NCI-H1694 treated with DMSO at 0.1 percent for 48 hours (cell line): ENCODE measurements at regions not wholly inside any gene's neighbourhood (a gene's known extent, or its start where the extent isn't known, plus 50 kb on each side); places are given as distances from the start of the nearest gene placed in this dataset.

Source experiments
- DNase-seq: peaks from one replicate; lab custom pipeline; 2025; lab: John Stamatoyannopoulos, UW

DNA sequence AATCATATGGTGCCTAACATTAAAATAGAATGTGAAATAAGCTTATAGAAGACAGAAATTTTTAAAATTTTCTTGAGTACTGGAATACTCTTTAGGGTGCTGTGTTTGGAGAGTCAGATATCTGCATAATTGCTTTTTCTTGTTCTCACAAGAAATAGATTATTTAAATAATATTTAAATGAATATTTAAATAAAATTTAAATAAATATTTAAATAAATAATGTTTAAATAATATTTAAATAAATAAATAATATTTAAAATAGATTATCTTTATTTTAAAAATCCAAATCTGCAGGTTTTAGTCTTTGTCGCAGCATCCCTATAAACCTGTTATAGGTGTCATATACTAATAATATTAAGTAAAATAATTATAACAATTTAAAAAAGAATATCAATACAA is 1589.4 kb downstream of the MAT2B start:
- no peak for DNase-seq

- DNase-seq = no peak
These were observed 1596.3 kb downstream of the MAT2B start for GRCh38 chr5:165101709-165102108.

DNA sequence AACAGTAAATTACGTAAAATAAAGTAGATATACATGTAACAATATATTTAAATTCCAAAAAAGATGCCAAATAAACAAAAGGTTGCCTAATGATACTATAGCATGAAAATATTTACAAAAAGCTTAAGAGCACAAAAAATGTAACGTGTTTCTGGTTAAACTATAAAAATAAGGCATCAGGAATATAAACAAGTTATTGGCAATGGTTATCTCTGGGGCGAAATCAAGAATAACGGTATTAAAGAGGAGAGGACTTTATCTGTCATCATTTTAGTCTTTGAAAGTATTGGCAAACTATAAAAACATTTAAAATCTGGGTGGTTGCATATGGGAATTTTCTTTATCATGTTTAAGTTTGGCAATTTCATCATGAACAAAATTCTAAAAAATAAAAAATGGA is 1599.2 kb downstream of the MAT2B start:
- DNase-seq = no peak

- no peak for DNase-seq
These were observed 1603.4 kb downstream of the MAT2B start for GRCh38 chr5:165108809-165109208.

DNA sequence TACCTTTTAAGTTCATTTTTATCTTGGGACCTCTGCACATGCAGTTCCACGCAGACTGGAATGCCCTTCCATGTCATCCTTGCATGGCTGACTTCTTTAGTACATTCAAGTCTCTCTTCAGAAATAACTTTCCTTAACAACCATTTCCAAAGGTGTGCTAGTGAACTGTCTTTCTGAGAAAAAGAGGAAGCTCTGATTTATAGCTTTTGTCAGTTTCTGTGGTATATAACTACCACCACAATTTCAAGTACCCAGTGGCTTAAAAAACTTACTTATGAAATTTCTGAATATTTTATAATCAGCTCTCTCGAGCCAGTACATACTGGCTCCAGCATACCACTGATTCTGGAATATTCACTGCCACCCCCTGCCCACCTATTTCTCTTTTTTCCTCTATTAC is 1613.8 kb downstream of the MAT2B start:
- no peak for DNase-seq

GRCh38 chr5:165126598-165126997 is 1621.2 kb downstream of the MAT2B start:
- DNase-seq = no peak

GRCh38 chr5:165127941-165128340 is 1622.5 kb downstream of the MAT2B start:
- no peak for DNase-seq

DNA sequence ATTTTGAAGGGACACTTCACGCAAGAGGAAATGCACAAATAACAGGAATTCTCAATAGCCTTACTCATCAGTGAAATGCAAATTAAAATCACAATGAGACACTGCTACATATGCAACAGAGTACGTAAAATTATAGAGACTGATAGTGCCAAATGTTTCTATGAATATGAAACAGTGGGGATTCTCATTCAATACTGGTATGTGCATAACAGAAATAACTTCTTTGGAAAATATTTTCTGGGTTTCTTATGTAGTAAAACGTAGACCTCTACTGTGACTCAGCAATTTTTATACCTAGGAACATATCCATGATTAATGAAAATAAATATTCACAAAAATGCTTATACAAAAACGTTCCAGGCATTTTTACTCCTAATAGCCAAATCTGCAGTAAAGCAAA is 1625.2 kb downstream of the MAT2B start:
- no peak for DNase-seq

DNA sequence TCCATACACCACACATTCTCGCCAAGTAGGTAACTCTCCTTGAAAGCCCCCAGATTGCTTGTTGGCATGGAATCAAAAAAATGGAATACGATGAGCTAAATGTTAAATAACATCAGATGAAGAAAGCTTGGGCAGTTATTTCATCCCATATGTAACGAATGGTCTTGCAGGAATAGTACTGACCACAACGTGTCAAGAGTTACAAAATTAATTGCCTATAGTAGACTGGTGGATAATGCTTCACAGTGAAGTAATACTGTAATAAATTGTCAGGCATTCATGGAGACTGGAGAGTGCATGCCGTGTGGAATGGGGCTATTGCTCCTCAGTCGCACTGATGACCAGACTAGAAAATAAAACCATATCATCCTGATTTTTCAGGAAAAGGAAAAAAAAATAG is 1628.7 kb downstream of the MAT2B start:
- no peak for DNase-seq

DNA sequence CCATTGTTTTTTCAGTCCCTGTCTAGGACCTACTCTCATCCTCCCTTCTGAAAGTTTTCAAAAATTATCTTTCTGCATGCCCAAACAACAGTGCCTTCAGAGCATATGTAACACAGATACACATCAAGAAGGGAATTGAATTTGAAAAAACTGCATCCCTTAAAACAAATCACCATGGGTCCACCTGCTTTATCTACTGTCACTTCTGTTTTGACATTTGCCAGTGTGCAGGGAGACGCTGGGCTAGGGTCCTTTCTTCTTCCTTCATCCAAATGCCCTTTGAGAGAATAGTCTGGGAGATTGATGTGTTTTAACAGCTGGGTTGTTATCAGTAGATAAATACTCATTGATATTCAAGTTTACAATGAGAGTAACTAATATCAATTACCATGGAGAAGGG is 1630.1 kb downstream of the MAT2B start:
- DNase-seq = no peak

DNA sequence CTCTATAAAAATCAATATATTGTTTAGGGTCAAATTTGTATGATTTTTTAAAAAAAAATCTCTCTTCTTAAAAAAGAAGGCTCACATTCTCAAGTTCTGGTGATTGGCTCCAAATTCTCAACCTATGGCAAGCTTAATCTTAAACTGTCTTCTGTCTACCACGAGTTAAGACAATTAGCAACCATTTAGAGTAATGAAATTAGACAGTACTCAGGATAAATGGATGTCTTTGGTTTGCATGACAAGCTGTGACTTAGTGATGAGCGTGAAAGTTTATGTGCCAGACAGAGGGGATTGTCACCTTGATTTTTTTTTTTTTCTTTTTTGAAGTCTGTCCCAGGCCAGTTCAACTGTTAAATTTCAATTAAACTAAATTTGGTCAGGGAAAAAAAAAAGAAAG is 1632.3 kb downstream of the MAT2B start:
- no peak for DNase-seq

GRCh38 chr5:165138236-165138635 is 1632.8 kb downstream of the MAT2B start:
- no peak for DNase-seq

DNA sequence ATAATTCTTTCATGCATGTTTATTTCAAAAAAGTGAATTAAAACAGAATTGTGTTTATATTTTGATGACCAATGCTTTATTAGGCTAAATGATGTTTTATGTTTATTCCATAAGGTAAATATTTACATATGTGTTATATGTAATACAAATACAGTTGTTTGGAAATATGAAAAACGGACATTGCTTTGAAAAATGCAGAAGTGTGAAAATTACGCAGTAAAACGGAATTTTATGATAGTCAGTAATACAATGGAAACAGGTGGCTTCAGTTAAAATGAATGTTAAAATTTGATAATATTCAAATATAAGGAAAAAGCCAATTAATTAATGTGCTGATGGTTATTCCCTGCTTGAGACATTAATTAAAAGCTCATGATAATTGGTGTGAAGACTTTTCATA is 1633.8 kb downstream of the MAT2B start:
- no peak for DNase-seq

DNA sequence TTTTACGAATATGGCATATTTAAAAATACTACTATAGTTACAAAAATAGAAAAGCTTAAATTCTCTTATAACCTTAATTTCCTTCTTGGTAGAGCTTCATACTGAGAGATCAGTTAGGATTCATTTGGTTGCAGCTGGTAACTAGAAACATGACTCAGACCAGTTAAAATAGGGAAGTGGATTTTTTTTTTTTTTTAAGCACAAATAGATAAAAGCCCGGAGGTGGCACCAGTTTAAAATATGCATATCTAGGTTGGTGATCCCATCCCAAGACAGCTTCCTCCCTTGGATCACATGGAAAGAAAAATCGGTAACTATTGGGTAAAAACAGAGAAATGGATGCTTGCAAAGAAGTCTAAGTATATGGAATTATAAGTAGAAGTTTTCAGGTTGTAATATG is 1634.3 kb downstream of the MAT2B start:
- no peak for DNase-seq

GRCh38 chr5:165143741-165144140 is 1638.3 kb downstream of the MAT2B start:
- DNase-seq = no peak

DNA sequence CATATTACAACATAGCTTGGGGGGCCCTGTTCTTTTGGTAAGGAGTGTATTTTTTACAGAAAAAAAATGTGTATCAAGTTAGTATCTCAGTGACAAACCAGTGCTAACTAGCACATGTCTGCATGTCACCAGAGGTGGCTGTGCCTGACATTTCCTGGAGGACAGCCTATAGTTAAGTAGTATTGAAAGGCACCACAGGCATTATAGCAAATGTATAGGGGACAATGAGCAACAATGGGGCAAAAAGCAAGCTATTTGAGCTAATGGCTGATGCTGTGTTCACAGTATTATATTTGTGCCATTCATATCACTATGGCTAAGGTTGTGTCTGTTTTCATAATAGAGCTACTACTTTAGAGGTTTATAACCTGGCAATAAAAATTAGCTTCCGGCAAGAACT is 1644.0 kb downstream of the MAT2B start:
- DNase-seq = no peak

GRCh38 chr5:165152058-165152457 is 1646.6 kb downstream of the MAT2B start:
- DNase-seq = no peak

DNA sequence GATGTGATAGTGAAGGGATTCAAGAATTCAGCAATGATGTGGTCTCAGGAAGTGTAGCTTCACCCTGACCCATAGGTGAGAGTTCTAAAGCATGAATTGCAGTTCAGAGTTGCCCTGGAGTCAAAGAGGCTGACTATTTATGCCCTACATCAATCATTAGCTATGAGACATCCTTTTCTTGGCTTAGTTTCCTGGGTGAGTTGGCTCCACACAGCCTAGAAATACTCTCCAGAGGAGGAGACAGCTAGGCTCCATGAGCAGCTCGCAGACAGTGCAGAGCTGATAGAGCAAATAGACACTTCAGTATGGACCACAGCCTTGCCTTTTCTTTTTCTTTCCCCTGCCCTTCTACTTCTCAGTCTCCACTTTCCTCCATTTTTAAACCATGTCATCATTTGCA is 1651.8 kb downstream of the MAT2B start:
- no peak for DNase-seq

DNA sequence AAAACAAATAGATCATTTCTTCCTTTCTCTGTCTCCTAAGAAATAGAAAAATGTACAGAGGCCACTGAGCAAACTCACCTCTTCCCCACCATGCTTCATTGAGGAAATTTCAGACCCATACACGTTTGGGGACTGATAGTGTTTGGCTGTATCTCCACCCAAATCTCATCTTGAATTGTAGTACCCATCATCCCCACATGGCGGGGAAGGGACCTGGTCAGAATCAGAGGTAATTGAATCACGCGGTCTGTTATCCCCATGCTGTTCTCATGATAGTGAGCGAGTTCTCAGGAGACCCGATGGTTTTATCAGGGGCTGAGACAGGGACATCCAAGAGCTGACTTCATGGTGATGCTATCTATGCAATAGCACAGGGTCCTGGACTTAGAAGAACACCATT is 1655.8 kb downstream of the MAT2B start:
- no peak for DNase-seq

- DNase-seq = no peak
These were observed 1658.4 kb downstream of the MAT2B start for GRCh38 chr5:165163861-165164260.

- no peak for DNase-seq
These were observed 1668.2 kb downstream of the MAT2B start for GRCh38 chr5:165173651-165174050.

- DNase-seq = no peak
These were observed 1669.6 kb downstream of the MAT2B start for GRCh38 chr5:165175041-165175440.

GRCh38 chr5:165184183-165184582 is 1678.8 kb downstream of the MAT2B start:
- DNase-seq = no peak

- no peak for DNase-seq
These were observed 1680.3 kb downstream of the MAT2B start for GRCh38 chr5:165185716-165186115.

GRCh38 chr5:165187815-165188214 is 1682.4 kb downstream of the MAT2B start:
- DNase-seq = no peak
